NOMO-1 treated with DMSO at 0.1 percent for 48 hours (cell line): ENCODE measurements at regions not wholly inside any gene's neighbourhood (a gene's known extent, or its start where the extent isn't known, plus 50 kb on each side); places are given as distances from the start of the nearest gene placed in this dataset.

ENCODE experiments used
- DNase-seq: peaks from one replicate; lab custom pipeline; 2025; ENCODE audit not compliant: unreplicated experiment; lab: John Stamatoyannopoulos, UW

DNA sequence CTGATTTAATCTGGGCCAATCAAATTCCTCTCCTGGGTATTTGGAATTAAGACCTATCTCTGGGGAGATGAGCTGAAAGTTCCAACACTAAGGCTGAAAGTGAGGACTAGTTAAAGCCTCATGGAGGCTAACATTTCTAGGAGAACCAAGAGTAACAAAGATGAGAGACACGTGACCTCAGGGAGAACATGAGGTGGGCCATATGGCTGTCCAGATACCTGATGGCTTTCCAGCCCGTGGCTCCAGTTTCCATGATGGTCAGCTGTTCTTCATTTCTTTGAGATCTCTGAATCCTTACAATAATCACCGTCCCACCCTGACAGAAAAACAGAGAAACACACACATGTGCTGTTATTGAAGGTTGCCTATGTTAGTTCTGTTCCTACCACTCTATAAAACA is 66.1 kb downstream of the LEPR start:
- DNase-seq, result no peak

DNA sequence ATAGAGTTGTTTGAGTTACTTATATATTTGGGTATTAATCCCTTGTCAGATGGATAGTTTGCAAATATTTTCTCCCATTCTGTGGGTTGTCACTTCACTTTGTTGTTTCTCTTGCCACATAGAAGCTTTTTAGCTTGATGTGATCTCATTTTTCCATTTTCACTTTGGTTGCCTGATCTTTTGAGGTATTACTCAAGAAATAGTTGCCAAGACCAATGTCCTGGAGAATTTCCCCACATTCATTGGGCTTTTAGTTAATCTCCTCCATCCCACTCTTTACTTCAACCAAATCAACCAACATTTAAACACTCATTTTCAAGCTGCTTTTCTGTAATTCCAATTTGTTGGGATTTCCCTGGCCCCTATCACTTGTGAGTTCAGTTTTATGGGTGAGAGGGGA is 69.0 kb downstream of the LEPR start:
- DNase-seq, result no peak

DNA sequence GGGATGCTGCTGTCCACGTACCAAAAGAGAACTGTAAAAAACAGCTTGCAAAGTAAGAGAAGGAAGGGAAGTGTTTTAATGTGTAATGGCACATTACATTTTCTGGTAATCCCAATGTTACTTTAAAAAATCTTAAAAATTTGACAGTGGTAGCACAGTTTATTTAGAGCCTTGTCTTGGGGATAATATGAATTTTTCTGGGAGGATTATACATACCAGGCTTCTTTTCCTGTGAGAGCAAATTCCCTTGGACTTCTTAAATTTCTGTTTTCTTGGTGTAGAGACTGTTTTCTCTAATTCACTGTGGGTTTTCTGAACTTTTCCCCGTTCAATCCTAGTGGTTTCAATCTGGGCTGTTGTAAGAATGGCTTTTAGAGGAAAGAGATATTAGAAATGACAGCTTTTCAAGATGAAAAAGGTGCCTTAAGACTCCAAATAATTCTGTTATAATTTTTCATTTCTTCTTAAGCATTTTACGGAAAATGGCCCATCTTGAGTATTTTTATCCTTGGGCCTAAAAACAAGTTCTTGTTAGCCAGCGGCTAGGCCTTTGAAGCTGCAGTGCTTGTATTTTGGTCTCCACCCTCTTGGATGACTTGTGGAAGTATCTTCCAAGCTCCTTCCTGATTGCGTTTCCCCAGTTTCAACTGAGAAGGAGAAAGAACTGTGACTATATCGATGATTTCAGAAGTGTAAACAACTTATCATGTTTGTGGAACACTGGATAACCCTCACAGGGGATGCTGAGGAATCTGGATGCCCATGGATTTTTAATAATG is 70.0 kb downstream of the LEPR start:
- DNase-seq, result no peak

DNA sequence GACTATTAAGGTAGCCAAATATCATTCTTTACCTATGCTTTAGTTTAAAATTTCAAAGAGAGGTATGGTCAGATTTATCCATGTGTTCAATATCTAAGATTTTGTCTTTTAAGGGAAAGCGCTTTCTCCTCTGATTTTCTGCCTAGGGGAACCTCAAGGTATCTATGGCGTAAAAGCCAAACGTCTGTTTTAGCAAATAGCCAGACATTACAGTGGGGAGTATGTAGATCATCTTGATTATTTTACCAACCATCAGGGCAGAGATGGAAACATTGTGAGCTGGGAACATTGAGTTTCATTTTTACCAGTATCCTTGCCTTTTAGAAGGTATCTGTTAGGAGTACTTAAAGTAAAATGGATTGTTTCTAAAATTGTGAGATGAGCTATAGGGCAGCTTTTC is 71.0 kb downstream of the LEPR start:
- no peak for DNase-seq

DNA sequence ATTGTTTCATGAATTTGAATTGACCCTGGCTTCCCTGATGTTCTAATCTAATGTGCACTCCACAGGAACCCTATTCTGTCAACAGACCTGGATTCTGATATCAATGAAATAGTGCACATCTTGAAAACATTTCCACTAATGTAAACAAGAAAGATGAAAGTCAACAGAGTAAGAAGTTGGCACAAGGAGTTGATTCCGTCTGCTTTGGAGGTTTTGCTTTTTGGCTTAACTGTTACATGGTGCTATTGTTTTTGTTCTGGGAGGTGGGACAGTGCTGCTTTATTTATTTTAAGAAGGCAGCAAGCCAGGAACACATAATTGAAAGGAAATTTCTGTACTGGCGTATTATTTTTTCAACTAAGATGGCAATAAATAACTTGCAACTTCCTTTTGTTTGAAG is 73.3 kb downstream of the LEPR start:
- DNase-seq, result no peak

DNA sequence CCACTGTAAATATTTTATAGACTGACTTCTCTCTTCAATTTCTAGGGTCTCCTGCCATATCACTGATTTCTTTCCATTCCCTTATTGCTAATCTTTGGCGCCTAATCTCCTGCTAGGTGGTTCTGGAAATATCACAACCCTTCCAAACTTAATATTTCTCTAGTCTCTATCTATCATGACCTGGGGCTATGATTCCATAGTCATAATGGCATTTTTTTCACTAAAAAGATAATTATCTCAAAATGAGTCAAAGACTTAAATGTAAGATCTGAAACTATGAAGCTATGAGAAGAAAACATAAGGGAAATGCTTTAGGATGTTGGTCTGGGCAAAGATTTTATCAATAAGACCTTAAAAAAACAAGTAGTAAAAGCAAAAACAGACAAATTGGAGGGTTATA is 74.2 kb downstream of the LEPR start:
- no peak for DNase-seq

DNA sequence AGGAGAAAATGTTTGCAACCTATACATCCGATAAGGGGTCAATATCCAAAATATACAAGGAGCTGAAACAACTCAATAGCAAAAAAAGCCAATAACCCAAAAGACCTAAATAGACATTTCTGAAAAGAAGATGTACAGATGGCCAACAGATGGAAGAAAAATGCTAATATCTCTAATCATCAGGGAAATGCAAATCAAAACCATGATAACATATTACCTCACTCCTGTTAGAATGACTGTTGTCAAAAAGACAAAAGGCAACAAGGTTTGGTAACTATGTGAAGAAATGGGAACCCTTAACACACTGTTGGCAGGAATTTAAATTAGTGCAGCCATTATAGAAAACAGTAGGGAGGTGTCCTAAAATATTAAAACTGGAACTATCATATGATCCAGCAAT is 74.7 kb downstream of the LEPR start:
- no peak for DNase-seq

DNA sequence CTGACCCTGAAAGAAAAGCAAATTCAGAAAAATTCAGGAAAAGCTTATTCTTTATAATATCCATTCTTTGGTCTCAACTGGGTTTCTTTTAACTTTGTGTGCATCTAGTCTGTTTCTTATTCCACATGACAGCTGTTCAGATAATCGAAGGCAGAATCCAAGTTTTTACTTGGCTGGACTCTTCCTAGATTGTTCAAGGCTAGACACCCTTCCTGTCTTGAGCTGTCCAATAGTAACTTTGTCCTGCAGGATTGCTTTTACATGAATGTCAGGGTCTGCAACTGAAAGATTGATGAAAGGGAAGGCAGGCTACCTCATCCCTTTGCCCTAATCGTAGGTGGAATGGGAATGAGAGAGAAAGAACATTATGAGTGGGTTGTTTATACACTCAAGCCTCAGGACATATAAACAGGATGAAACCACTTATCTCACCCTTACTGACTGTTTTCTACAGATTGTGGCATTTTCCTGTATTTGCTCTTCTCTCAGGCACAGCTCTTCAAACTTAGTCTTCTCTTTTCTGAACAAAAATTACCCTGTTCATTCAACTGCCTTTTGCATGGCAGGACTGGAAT is 76.9 kb downstream of the LEPR start:
- no peak for DNase-seq

DNA sequence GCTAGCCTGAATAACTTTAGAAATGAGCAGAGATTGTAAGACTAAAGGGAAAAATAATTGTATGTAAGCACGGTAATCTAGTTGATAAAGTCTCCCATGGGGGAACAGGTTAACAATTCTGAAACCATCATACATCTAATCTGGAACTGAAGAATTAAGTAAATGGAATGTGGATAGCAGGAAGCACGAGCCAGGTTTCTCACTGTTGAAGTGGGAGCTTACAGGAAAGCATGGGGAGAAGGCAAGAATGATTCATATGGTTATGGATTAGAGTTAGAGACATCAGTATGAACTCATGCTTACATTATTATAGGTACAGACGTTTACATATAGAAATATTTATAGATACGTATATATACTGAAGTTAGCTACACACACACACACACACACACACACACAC is 83.0 kb downstream of the LEPR start:
- no peak for DNase-seq

DNA sequence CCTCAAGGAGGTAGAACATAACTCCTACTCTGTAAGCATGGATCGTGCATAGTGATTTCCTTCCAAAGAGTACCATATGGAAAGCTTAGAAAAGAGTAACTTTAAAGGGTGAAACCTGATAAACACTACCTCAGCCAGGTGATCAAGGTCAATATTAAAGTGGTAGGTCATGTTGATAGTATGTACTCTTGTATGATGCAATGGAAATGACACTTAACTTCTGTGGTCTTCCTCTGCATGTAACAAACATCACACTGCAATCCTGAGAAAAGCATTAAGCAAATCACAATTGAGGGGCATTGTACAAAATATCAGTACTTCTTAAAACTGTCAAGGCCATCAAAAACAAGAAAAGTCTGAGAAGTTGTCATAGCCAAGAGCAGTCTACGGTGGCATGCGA is 83.8 kb downstream of the LEPR start:
- DNase-seq, result no peak

DNA sequence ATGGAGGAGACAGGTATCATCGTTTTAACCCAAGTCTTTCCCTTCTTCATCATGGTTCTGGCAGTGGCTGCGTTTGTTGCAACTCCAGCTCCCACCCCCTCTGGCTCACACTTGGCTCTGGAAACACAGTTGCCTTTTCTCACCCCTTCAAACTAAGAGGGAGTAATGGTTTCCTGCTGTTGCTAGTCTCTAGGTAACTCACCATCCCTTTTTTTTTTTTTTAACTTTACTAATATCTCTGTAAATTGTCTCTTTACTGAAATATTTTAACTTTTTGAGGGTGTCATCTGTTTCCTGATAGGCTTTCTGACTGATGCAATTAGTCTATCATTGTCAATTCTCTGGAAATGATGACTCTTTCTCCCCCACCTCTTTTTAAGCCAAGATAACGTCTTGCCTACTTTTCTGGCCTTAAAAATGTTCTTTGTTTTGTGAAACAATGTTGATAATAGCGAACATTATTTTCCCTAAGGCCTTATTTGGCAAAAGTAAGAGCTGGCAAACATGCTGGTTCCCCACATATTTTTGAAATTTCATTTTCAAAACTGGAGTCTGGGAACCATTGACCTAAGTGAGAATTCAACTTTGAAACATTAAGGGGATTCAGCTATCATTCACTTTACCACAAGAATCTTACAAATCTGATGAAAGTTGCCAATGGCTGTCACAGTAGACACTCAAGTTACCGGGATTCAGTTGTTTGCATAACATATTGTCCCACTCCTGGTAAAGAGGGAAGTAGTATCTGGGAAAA is 85.3 kb downstream of the LEPR start:
- DNase-seq, result no peak

DNA sequence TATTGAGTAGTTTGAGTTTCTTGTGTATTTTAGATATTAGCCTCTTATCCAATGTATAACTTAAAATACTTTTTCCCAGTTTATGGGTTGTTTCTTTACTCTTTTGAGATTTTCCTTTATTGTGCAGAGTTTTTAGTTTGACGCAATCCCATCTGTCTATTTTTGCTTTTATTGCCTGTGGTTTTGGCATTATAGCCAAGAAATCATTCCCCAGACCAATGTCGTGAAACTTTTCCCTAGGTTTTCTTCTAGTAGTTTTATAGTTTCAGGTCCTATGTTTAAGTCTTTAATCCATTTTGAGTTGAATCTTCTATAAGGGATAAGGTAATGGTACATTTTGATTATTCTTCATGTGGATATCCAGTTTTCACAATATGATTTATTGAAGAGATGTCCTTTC is 87.6 kb downstream of the LEPR start:
- no peak for DNase-seq

DNA sequence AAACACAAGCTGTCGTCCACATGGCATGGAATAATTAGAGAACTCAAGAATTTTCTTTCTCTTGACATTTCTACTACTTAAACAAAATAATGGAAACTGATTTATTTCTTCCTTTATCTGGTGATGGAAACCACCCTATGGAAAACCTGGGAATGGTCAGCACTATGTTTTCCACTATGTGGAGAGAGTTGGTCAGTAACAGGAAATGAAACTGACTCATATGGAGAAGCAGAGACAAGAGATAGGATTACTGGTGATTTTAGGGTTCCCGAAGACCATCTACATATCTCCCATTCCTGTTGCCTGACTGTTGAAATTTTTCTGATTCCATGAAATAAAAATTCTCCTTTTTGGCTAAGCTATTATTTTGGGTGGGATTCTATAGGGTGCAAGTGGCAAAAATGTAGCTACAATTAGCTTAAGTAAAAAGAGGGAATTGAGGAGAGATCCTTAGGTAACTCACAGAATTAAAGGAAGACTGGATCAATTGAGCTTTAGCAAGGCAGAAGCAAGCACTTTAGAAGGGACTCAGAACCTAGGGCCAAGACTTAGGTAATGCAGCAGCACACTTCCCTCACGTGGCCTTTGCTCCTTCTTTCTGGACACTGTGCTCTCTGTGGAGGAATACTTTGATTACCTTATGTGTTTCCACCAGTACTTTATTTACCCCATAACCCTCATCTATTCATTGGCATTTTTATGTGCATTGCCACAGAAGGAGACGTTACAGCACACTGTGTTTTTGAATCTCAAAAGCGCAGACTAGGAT is 89.6 kb downstream of the LEPR start:
- DNase-seq, result no peak

DNA sequence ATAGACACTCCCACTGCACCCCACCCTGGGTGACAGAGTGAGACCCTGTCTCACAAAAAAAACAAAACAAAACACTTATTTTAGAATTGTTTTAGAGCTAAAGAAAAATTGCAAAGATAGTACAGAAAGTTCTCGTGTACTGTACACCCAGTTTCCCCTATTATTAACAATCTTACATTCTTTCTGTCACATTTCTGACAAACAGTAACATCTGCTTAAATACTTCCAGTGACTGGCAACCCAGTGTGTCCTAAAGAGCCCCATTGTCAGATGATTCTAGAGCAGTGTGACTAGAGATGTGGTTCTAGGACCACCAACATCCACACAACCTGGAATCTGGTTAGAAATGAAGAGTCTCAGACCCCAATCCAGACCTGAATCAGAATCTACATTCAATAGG is 90.5 kb downstream of the LEPR start:
- no peak for DNase-seq

DNA sequence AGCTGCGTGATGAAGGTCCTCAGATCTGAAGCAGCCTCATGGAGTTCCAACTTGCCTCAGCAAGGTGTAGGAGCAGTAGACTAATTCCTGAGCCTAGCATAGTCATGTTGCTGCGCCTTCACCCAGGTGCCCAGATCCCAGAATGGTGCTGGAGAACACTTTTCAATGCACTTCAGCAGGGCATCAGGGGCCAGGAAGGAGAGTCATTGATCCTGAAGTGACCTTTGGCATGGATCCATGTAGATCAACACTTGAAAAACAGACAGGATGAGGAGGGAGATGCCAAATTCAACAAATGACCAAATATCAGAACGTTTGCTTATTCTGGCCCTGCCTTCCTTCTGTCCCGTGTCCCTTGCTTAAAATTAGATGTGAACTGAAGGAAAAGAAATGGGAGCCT is 91.9 kb downstream of the LEPR start:
- DNase-seq, result no peak

DNA sequence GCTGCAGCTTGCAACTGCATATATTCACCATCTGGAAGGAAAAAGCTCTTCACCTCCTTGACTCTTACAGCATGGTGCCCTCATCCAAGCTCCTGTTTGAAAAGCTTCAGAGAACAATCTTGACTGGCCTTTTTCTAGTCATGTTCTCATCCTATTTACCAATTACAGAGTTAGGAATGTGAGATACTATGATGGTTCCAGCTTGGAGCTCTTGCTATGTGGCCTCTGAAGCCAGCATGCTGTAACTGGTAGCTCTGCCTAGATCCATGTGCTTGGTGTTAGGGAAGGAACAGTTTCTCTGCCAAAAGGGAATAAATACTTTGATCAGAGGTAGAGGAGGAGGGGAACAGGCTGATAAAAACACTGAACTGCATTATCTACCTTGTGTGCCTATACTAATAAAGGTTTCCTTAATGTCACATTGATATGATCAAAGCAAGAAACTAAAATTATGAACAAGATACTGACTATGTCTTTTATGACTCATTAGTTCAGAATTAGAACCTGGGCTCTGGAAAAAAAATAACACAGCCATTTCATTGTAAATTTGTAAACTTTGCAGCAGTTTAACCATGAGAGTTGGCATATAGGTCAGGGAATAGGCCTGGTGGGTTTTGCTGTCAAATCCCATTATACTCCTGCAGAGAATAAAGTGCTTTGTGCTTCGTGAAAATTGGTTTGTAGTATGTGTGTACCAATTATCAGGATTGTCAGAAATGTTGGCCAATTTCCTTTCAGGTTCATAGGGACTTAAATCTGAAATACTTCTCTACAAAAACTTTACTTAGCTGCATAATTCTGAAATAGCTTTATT is 92.7 kb downstream of the LEPR start:
- DNase-seq, result no peak

DNA sequence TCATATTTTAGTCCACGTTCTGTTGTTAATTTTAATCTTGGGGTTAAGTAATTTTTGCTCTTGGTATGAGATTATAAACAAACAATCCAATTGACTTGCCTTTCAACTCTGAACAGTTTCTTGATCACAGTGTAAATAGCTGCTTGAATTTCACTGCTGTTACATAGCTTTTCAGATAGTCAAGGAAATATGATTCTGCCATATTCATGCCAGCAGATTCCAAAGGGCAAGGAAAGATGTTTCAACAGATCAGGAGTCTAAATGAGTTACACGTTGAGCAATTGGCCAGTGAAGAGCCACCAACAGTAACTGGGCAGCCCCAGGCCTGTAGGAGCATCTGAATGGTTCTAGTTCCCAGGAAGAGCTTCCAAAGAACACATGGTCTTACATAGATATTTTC is 93.6 kb downstream of the LEPR start:
- no peak for DNase-seq

DNA sequence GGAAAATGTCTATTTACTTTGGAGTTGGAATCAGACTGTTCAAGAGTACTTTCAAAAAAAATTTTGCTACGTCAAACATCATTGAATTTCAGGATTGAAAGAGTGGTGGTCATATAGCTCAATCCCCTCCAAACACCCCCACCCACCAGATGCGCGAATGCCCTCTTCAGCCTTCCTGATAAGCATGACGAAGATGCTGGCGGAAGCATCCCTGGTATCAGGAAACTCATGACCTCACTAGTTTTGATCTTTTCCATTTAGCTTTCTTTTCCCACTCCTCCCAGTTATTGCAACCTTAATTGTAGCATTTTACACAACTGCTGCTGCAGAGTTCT is 104.4 kb downstream of the LEPR start:
- no peak for DNase-seq

DNA sequence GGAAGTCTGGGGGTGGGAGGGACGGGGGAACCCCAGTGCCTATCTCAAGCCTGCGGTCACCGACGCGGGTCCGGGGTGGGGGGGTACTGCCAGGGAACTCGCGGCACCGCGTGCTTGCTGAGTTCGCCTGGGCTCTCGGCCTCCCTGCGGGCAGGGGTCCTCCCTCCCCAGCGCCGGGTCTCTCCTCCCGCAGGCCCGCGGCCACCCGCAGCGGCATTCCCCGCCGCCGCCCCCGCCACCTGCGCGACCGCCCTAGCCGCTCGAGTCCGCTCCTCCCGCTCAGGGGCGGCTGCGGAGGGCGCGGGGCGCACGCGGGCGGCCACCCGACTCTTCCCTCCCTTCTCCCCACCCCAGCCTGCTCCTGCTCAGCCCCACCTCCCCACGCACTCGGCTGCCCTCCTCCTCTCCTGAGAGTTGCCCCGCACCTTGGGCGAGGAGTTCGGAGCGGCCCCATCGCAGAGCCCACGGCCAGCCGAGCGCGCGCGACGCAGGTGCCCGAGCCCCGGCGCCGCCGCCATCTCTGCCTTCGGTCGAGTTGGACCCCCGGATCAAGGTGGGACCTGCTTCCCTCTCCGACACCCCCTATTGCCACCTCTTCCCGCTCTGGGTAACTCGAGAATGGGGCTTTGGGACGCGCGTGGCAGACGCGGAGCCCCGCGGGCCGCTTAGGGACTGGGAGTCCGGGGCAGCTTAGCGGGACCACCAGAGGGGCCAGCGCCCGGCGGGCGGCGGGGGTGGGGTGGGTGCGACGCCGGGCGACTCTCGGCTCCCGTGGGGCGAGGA is 105.0 kb downstream of the LEPR start:
- DNase-seq, result no peak

DNA sequence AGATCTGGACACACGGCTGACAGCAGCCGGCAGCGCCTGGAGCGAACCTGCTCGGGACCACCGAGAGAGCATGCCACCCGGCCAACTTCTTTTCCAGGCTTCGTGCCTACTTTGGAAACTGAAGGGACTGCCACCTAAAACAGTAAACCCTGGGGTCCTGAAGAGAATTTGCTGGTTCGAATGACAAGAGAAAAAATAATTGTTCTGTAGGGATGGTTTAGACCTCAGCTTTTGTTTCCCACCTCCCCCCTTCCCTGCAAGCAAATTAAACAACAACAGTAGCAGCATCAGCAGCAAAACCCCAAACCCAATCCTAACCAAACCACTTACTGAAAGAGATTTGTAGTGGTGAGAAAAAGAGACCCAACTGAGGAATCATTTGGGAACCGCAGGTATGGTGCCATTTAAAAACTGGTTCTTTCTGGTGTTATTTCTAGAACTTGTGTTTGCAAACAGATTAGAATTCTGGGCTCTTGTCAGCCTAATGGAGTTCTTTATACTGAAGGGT is 105.6 kb downstream of the LEPR start:
- DNase-seq, result no peak
